HG03175 (cell line): ENCODE measurements at regions not wholly inside any gene's neighbourhood (a gene's known extent, or its start where the extent isn't known, plus 50 kb on each side); places are given as distances from the start of the nearest gene placed in this dataset.
"Not testable (repeated sequence)": the region's sequence is repeated elsewhere in the genome, so short reads cannot be mapped to it uniquely, and the experiment has no call there.

Experiments
- ATAC-seq: cut with Tn5 transposase; IDR thresholded peaks from one replicate; pipeline ENCODE4 v1.9.1; 2021; ENCODE audit warnings: mild to moderate bottlenecking, moderate library complexity; ENCODE audit not compliant: unreplicated experiment

GRCh38 chr1:57616921-57617320, 193.1 kb upstream of the DAB1 start:
- no peak for ATAC-seq

DNA sequence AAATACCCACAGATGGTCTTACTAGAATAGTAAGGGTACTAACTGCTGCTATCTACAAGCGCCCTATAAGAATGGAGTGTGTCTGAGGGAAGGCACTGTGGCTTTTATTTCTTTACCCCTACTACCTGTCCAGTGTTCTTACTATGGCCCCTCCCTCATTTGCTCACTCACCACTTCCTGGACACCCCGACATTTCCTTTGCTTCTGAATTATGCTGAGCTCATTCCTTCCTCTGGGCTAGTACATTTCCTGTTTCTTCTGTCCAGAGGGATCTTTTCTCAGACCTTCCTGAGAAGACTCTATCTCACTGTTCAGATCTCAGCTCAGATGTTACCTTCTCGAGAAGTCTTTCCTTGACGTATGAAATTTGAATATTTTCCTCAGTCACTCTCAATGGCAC, 192.1 kb upstream of the DAB1 start:
- no peak for ATAC-seq

DNA sequence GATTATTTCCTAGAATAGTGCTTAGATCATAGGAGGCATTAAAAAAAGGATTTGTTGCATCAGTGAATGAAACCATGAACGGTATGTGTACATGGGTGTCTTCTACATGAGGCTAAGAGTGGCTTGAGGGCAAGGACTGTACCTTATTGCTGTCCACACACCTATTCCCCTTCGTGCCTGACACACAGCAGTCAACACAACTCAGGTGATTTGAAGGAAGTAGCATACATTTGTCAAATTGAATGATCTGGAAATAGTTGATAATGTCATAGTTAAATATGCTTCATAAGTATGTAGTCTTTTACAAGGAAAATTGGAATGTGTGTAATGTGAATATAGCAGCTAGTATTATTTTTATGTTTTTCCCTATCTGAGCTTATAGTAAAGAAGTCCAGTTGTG, 189.0 kb upstream of the DAB1 start:
- ATAC-seq, result no peak

DNA sequence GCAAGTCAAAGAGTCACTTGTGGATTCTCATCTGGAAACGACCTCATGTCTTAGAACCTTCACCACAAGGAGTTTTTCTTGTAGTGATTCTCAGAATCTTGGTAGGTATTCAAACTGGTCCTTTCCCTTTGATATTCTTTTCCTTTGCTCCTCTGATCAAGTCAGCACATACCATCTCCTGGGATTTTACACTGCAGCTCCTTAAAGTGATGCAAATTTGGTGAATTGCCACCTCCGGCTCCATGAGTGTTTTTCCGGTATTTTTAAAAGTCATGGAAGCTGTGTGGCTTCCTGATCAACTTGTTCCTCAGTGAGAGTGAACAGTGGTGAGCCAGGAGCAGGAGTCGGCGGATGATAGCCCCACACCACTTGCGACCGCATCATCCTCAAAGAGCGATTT, 182.1 kb upstream of the DAB1 start:
- ATAC-seq, result no peak

DNA sequence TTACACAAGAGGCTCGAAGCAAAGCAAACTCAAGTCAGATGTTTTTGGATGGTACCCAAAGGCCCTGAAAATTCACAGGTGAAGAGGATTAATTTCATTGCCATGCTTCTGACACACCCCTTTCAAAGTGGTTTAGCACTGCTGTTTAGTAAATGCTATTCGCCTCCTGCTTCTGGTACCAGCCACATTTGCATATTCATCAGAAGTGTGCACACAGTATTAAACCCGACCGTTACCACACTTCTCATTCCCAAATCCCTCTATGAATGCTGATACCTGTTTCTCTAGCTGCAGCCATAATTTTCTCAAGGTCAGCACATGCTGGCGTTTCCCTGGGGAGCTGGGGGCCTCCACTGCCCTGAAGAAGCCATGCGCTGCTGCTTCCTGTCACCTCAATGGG, 179.8 kb upstream of the DAB1 start:
- ATAC-seq, result no peak

- no peak for ATAC-seq
These were observed 176.6 kb upstream of the DAB1 start for GRCh38 chr1:57600424-57600823.

GRCh38 chr1:57599236-57599994, 175.6 kb upstream of the DAB1 start:
- ATAC-seq, result no peak

GRCh38 chr1:57597036-57597435, 173.2 kb upstream of the DAB1 start:
- ATAC-seq, result no peak

DNA sequence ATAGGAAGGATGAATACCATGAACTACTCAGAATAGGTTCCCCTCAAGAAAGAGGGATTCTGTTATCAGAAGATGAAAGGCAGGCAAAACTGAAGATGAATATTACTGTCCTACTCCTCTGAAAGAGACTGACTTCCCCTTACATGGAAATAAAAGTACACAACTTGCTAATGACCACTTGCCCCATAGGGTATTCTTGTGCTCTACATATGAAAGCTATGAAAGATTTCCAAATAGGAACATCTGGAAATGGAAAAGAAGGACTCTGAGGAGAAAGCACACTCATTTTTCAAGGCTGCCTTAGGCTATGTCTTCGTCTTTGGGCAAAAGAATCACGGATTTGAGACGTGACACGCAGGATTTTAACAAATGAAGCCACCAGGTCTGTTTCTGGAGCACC, 170.1 kb upstream of the DAB1 start:
- no peak for ATAC-seq

- ATAC-seq, result no peak
These were observed 168.0 kb upstream of the DAB1 start for GRCh38 chr1:57591842-57592241.

DNA sequence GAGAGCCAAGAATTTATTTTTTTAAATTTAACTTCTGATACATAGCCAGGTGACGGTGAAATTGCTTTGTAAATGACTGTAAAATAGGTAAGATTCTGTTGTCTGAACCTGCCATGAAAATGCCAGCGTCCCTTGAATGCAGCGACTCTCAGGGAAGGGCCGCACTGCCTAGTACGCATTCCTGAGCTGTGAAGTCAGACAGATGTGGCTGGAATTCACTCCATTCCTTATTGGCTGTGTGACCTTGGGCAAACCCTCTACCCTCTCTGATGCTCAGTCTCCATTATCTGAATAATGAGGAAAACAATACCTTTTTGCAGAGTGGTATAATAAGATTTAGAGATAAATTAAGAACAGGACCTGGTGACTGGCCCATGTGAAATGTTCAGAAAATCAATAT, 167.1 kb upstream of the DAB1 start:
- no peak for ATAC-seq

DNA sequence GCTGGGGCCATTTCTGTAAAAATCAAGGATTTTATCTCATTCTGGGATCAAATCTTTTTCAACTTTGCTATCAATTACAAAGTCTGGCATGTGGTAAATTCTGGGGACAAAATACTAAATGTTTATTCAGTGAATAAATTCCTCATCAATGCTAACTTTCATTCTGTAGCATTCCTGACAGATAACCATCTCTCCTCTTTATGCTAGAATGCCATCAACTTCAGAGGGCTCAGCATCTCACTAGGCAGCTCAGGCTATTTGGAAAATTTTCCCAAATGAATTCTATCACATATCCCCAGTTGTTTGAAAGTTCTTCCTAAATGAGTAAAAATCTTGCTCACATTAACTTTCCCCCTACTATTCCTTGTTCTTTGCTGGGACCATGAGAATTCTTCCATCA, 163.0 kb upstream of the DAB1 start:
- no peak for ATAC-seq

- ATAC-seq, result no peak
These were observed 154.8 kb upstream of the DAB1 start for GRCh38 chr1:57578680-57579079.

DNA sequence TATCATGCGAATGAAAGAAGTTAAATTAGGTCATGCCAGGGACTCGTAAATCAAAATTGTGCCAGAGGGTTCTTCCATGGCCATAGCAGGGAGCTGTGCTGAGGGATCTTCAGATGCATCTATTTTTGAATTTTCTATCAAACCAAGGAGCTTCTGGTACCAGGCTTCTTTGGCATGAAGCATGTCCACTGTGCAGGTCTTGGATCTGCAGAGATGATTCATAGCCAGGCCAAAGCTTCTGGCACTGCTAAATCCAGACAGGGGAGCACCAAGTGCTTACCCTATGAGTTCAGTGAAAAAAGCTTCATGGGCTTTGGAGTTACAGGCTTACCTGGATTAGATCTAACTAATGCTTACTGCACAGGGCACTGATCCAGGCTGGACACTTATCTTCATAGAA, 154.2 kb upstream of the DAB1 start:
- ATAC-seq, result no peak

DNA sequence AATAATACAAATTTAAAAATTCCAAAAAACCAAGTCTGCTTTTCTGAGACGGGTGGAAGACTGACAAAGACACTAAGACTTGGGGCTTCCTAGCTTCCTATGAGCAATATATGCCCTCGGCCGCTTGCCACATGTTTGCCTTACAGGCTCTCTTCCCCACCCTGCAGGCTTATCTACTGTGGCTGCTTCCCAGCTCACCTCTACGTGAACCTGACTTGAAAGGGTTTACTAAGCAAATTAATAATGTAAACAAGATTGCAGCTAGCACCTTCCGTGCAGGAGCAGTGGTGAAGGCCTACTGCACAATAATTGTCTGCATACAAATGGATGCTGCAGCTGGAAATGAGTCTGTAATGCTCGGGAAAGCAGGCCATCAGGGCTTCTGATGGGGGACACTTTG, 152.9 kb upstream of the DAB1 start:
- ATAC-seq, result no peak

DNA sequence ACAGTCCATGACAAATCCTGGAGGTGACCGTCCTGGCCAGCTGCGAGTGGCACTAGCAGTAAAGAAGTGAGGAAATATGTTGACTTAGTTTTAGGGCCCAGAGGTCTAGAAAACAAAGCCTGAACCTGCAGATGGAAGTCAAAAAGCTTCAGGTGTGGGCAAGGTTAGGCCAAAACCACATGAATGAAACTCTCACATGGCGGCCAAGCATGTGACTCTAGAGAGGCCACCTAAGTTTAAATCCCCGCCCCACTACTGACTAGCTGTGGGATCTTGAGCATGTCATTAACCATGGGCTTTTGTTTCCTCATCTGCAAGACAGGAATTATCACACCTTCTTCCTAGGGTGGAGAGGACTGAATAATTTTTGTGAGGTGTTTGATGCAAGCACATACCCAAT, 148.2 kb upstream of the DAB1 start:
- ATAC-seq, result no peak

DNA sequence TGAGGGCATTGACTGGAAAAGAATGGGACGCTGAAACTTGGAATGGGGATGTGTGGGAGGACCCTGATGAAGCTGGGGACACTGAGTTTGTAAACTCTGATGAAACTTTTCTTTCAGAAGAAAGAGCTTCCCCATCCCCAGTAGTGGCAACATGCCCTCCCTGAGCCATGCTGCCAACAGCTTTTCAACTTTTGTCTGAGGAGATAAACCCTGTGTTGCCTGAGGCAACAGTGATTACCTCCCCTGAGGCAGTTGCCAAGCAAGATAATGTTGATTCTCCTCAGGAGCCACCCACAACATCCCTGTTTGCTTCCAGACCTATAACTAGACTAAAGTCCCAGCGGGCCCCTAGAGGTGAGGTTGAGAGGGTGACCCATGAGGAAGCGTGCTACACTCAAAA, 134.2 kb upstream of the DAB1 start:
- ATAC-seq, result not testable (repeated sequence)

- no peak for ATAC-seq
These were observed 129.8 kb upstream of the DAB1 start for GRCh38 chr1:57553666-57554065.

DNA sequence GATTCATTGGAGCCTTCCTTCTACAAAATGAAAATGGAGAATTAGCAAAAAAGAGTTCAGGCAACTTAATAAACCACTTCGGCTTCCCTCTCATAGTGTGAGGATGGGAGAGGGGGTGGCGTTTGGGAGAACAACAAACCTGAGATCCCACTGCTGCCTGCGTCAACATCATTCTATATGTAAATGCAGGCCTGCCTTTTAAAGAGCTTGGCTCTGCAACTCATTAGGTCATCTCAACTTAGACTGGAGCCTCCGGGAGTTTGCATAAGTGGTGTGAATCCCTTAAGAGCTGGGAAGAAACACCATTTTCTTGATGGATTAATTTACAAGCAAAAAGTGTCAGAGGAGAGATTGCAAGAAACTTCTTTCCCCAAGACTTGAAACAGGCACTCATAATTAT, 127.6 kb upstream of the DAB1 start:
- ATAC-seq, result no peak

- ATAC-seq, result peak; percentile 77
These were observed 126.2 kb upstream of the DAB1 start for GRCh38 chr1:57550092-57550491.

GRCh38 chr1:57549300-57549699, 125.4 kb upstream of the DAB1 start:
- ATAC-seq, result no peak

DNA sequence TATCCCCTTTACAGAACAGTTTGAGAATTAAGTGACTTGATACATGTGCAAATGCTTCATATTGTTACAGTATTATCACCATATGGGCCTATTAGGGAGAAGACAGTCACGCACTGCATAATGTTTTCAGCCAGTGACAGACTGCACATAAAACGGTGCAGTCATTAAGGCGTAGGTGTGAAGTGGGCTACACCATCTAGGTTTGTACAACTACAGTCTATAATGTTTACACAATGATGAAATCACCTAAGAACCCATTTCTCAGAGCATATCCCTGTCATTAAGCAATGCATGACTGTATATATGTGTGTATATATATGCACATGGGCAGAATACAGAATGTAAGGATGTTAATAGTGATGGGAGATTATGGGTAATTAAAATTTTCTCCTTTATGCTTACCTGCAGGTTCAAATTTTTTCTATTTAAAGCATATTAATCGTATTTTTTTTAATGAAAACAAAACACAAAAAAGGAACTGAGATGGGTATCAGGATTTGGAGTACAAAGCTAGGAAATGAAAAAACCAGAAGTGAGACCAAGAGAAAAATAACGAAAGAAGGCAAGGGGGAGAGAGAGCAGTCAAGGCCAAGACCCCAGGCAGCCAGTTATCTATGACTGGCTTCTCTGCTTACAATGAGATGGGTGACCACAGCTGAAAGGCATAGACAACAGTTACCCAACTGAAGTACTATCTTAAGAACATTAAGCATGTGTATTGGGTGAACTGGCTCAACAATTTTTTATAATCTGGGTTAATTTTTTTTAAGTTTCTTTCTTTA, 122.9 kb upstream of the DAB1 start:
- ATAC-seq, result peak; percentile 35

DNA sequence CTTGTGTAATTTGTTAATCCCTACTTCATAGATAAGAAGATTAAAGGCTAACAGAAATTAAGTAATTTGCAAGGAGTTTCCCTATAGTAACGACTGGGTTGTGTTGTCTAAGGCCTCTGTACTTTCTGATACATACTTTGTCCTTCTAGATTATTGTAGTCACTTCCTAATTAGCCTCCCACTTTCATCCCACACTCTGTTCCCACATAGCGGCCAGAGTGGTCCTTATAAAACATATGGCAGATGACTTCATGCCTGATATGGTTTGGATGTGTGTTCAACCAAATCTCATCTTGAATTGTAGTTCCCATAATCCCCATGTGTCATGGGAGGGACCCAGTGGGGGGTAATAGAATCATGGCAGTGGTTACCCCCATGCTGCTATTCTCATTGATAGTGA, 120.5 kb upstream of the DAB1 start:
- ATAC-seq, result no peak
